ENCODE measurements at regions not wholly inside any gene's neighbourhood (a gene's known extent, or its start where the extent isn't known, plus 50 kb on each side); places are given as distances from the start of the nearest gene placed in this dataset.

GRCh38 chr14:71536015-71536740, 396.1 kb upstream of the RGS6 start:
- no TSS peak for BruUV-seq (replicated peaks)
- POLR2A ChIA-PET: no interaction called here
- CTCF ChIA-PET: interaction anchor here (1.4 kb wide), 1 partner anchor 8 kb away, joined by 4 read pairs; no protein-coding TSS in a partner anchor
- H3K4me1 ChIP-seq (ENCODE audit: control insufficient read depth, extremely low read depth, insufficient read depth, low read length): peaks cover 16% of the 10 kb centered on the region
- H3K9me1 ChIP-seq (replicated peaks; ENCODE audit: control insufficient read depth, extremely low read depth, insufficient read depth, low read length): no peaks in the 10 kb centered on the region
- no peak overlapping the region for H3K4me3 ChIP-seq (replicated peaks in 1 of 3; ENCODE audit: insufficient read depth in 1 of 3, low read depth in 1 of 3, low read length in 3 of 3)
- no peaks in the 10 kb centered on the region for H3K9me3 ChIP-seq (replicated peaks; ENCODE audit: control insufficient read depth, insufficient read depth, low read length)
- intact Hi-C loops (cut with micrococcal nuclease): no loop called here
- H3K9ac ChIP-seq (replicated peaks; ENCODE audit: extremely low read depth, insufficient read depth, low read length): no peak overlapping the region
- FAIRE-seq (no peak), DNase-seq (ENCODE audit: low read depth, low spot score) (no peak)
- H2AFZ ChIP-seq (ENCODE audit: low read depth, low read length): no peak overlapping the region
- no peaks in the 10 kb centered on the region for H3K36me3 ChIP-seq (ENCODE audit: control insufficient read depth in 2 of 2, extremely low read depth in 1 of 2, insufficient read depth in 2 of 2, low read length in 2 of 2)
- no peak overlapping the region for H3K27ac ChIP-seq (ENCODE audit: insufficient read depth, low read depth, low read length)
- H3K4me2 ChIP-seq (ENCODE audit: insufficient read depth, low read length): no peak overlapping the region
- no peaks in the 10 kb centered on the region for H4K20me1 ChIP-seq (replicated peaks; ENCODE audit: control insufficient read depth, extremely low read depth, insufficient read depth, low read length)
- no peaks in the 10 kb centered on the region for H3K79me2 ChIP-seq (ENCODE audit: control insufficient read depth, insufficient read depth, low read length)
- TF ChIP-seq MYC (IDR thresholded peaks at IDR 0.05; ENCODE audit: low read depth, low read length) (no peak), POLR2A (IDR thresholded peaks at IDR 0.05; ENCODE audit: low read depth, low read length) (no peak), MAX (IDR thresholded peaks at IDR 0.05; ENCODE audit: insufficient read depth, insufficient read length) (no peak), POLR2AphosphoS5 (IDR thresholded peaks at IDR 0.05; ENCODE audit: insufficient read depth, low read depth, low read length) (no peak), FOS (IDR thresholded peaks at IDR 0.05; ENCODE audit: borderline replicate concordance, insufficient read depth, low read length) (no peak), GATA2 (IDR thresholded peaks at IDR 0.05; ENCODE audit: insufficient read depth, insufficient read length, low read depth, low read length) (no peak), EZH2 (IDR thresholded peaks at IDR 0.05; ENCODE audit: borderline replicate concordance, low read depth, low read length, severe bottlenecking) (no peak), JUN (IDR thresholded peaks at IDR 0.05; ENCODE audit: borderline replicate concordance, insufficient read depth, insufficient read length, low read depth) (no peak)
- TF ChIP-seq, protein P1, sequence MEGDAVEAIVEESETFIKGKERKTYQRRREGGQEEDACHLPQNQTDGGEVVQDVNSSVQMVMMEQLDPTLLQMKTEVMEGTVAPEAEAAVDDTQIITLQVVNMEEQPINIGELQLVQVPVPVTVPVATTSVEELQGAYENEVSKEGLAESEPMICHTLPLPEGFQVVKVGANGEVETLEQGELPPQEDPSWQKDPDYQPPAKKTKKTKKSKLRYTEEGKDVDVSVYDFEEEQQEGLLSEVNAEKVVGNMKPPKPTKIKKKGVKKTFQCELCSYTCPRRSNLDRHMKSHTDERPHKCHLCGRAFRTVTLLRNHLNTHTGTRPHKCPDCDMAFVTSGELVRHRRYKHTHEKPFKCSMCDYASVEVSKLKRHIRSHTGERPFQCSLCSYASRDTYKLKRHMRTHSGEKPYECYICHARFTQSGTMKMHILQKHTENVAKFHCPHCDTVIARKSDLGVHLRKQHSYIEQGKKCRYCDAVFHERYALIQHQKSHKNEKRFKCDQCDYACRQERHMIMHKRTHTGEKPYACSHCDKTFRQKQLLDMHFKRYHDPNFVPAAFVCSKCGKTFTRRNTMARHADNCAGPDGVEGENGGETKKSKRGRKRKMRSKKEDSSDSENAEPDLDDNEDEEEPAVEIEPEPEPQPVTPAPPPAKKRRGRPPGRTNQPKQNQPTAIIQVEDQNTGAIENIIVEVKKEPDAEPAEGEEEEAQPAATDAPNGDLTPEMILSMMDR (IDR thresholded peaks at IDR 0.05; ENCODE audit: extremely low read depth in 1 of 2, insufficient read depth in 1 of 2, low read depth in 1 of 2, low read length in 2 of 2): no peak
- no peaks in the 10 kb centered on the region for H3K27me3 ChIP-seq (ENCODE audit: control insufficient read depth in 2 of 2, insufficient read depth in 2 of 2, low read length in 2 of 2)
- dilution Hi-C loops (cut with MboI; ENCODE audit: extremely low pct_ligation_motif_present, low sequenced_read_pairs): no loop called here
